ENCODE measurements at regions not wholly inside any gene's neighbourhood (a gene's known extent, or its start where the extent isn't known, plus 50 kb on each side); places are given as distances from the start of the nearest gene placed in this dataset.

DNA sequence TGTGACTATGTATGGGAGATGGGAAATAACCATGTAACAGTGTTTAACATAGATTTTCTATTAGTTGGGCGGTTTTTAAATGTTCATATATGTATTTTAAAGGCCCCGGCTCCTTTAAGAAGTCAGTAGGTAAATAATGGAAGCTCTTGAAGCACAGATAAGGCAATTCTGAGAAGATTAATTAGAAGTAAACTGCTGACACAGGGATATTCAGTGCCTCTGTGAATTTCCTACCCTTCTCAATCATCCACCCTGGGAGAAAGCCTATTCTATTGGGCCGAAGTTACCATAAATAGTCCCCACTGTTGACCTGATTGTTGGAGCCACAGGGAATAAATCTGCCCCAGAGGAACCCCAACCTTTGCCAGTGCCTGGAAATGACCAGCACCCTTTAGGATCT lies 56.8 kb upstream of the SIX3 start:
- TF ChIP-seq EZH2phosphoT487 (IDR thresholded peaks at IDR 0.05; ENCODE audit: insufficient read depth, low read depth) (no peak), EZH2 (IDR thresholded peaks at IDR 0.05; ENCODE audit: insufficient read depth, poor library complexity, severe bottlenecking) (no peak)

Measured in GM23248 (cell line).